ENCODE measurements at regions not wholly inside any gene's neighbourhood (a gene's known extent, or its start where the extent isn't known, plus 50 kb on each side); places are given as distances from the start of the nearest gene placed in this dataset.

- TF ChIP-seq EP300 (IDR thresholded peaks at IDR 0.05) (no peak), CTCF (IDR thresholded peaks at IDR 0.05) (no peak), POLR2A (IDR thresholded peaks at IDR 0.05; ENCODE audit: low read depth) (no peak), POLR2AphosphoS5 (IDR thresholded peaks at IDR 0.05) (no peak)
- Histone ChIP-seq H3K27ac (replicated peaks in 1 of 4) (no peak overlapping the region), H3K27me3 (no peaks in the 10 kb centered on the region), H3K4me1 (no peaks in the 10 kb centered on the region), H3K4me3 (no peak overlapping the region), H3K9me3 (peaks cover 0 to 9% (median 0%) of the 10 kb centered on the region in 4 donors), H3K36me3 (no peaks in the 10 kb centered on the region)
- 96% methylated on average over 2 of the region's 2 CpGs for WGBS
- DNase-seq (ENCODE audit: extremely low spot score): no peak
- intact Hi-C loops (cut with DNase I): no loop called here
Measured at GRCh38 chr6:104282581-104282980, 577.1 kb downstream of the HACE1 start.

- no peak for DNase-seq (ENCODE audit: extremely low spot score)
- H3K27ac ChIP-seq (replicated peaks in 1 of 4): no peak overlapping the region
- no peaks in the 10 kb centered on the region for H3K36me3 ChIP-seq
- no peaks in the 10 kb centered on the region for H3K4me1 ChIP-seq
- TF ChIP-seq EP300 (IDR thresholded peaks at IDR 0.05) (no peak), POLR2A (IDR thresholded peaks at IDR 0.05; ENCODE audit: low read depth) (no peak), CTCF (IDR thresholded peaks at IDR 0.05) (no peak), POLR2AphosphoS5 (IDR thresholded peaks at IDR 0.05) (no peak)
- intact Hi-C loops (cut with DNase I): no loop called here
- H3K9me3 ChIP-seq: peaks cover 0 to 10% (median 3%) of the 10 kb centered on the region in 4 donors
- no peak overlapping the region for H3K4me3 ChIP-seq
- H3K27me3 ChIP-seq: no peaks in the 10 kb centered on the region
- WGBS: 87% methylated on average over 3 of the region's 3 CpGs
Measured at GRCh38 chr6:104281370-104281769, 578.3 kb downstream of the HACE1 start.

- TF ChIP-seq CTCF (IDR thresholded peaks at IDR 0.05): no peak
- no peak for TF ChIP-seq POLR2AphosphoS5 (IDR thresholded peaks at IDR 0.05)
- TF ChIP-seq POLR2A (IDR thresholded peaks at IDR 0.05; ENCODE audit: low read depth): no peak
- TF ChIP-seq EP300 (IDR thresholded peaks at IDR 0.05): no peak
- H3K27ac ChIP-seq (replicated peaks in 1 of 4): no peak overlapping the region
- no peak overlapping the region for H3K4me3 ChIP-seq
- no peaks in the 10 kb centered on the region for H3K36me3 ChIP-seq
- H3K9me3 ChIP-seq: no peaks in the 10 kb centered on the region
- DNase-seq (ENCODE audit: extremely low spot score): no peak
- H3K4me1 ChIP-seq: no peaks in the 10 kb centered on the region
- WGBS: 61% methylated on average over 1 of the region's 1 CpG
- intact Hi-C loops (cut with DNase I): no loop called here
- no peaks in the 10 kb centered on the region for H3K27me3 ChIP-seq
Measured at GRCh38 chr6:104268389-104268788, 591.3 kb downstream of the HACE1 start.

GRCh38 chr6:104266922-104267321, 592.8 kb downstream of the HACE1 start:
- Histone ChIP-seq H3K27me3 (no peaks in the 10 kb centered on the region), H3K4me3 (no peak overlapping the region), H3K4me1 (no peaks in the 10 kb centered on the region), H3K27ac (replicated peaks in 1 of 4) (no peak overlapping the region), H3K9me3 (no peaks in the 10 kb centered on the region), H3K36me3 (no peaks in the 10 kb centered on the region)
- 83% methylated on average over 2 of the region's 2 CpGs for WGBS
- intact Hi-C loops (cut with DNase I): no loop called here
- TF ChIP-seq POLR2A (IDR thresholded peaks at IDR 0.05; ENCODE audit: low read depth): no peak
- no peak for TF ChIP-seq EP300 (IDR thresholded peaks at IDR 0.05)
- TF ChIP-seq POLR2AphosphoS5 (IDR thresholded peaks at IDR 0.05): no peak
- no peak for TF ChIP-seq CTCF (IDR thresholded peaks at IDR 0.05)
- DNase-seq (ENCODE audit: extremely low spot score): no peak

GRCh38 chr6:104256646-104257045, 603.1 kb downstream of the HACE1 start:
- TF ChIP-seq POLR2A (IDR thresholded peaks at IDR 0.05; ENCODE audit: low read depth): no peak
- TF ChIP-seq EP300 (IDR thresholded peaks at IDR 0.05): no peak
- TF ChIP-seq POLR2AphosphoS5 (IDR thresholded peaks at IDR 0.05): no peak
- TF ChIP-seq CTCF (IDR thresholded peaks at IDR 0.05): no peak
- H3K9me3 ChIP-seq: no peaks in the 10 kb centered on the region
- WGBS: 91% methylated on average over 3 of the region's 3 CpGs
- H3K27ac ChIP-seq (replicated peaks in 1 of 4): no peak overlapping the region
- H3K4me3 ChIP-seq: no peak overlapping the region
- H3K36me3 ChIP-seq: no peaks in the 10 kb centered on the region
- no peaks in the 10 kb centered on the region for H3K4me1 ChIP-seq
- H3K27me3 ChIP-seq: no peaks in the 10 kb centered on the region
- intact Hi-C loops (cut with DNase I): no loop called here
- no peak for DNase-seq (ENCODE audit: extremely low spot score)

Data from esophagus muscularis mucosa (tissue), 4 donors.